ENCODE measurements at regions not wholly inside any gene's neighbourhood (a gene's known extent, or its start where the extent isn't known, plus 50 kb on each side); places are given as distances from the start of the nearest gene placed in this dataset.

- H3K4me3 ChIP-seq (ENCODE audit: low read depth, low read length) = no peak overlapping the region
- TF ChIP-seq, protein P1, sequence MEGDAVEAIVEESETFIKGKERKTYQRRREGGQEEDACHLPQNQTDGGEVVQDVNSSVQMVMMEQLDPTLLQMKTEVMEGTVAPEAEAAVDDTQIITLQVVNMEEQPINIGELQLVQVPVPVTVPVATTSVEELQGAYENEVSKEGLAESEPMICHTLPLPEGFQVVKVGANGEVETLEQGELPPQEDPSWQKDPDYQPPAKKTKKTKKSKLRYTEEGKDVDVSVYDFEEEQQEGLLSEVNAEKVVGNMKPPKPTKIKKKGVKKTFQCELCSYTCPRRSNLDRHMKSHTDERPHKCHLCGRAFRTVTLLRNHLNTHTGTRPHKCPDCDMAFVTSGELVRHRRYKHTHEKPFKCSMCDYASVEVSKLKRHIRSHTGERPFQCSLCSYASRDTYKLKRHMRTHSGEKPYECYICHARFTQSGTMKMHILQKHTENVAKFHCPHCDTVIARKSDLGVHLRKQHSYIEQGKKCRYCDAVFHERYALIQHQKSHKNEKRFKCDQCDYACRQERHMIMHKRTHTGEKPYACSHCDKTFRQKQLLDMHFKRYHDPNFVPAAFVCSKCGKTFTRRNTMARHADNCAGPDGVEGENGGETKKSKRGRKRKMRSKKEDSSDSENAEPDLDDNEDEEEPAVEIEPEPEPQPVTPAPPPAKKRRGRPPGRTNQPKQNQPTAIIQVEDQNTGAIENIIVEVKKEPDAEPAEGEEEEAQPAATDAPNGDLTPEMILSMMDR (IDR thresholded peaks at IDR 0.05; ENCODE audit: borderline replicate concordance, insufficient read depth, low read depth, low read length) = no peak
Observed at GRCh38 chr11:116698080-116698479, 74.7 kb downstream of the BUD13 start.

GRCh38 chr11:116697639-116698038 lies 75.1 kb downstream of the BUD13 start:
- TF ChIP-seq, protein P1 (IDR thresholded peaks at IDR 0.05; ENCODE audit: borderline replicate concordance, insufficient read depth, low read depth, low read length) = no peak
- H3K4me3 ChIP-seq (ENCODE audit: low read depth, low read length) = no peak overlapping the region

DNA sequence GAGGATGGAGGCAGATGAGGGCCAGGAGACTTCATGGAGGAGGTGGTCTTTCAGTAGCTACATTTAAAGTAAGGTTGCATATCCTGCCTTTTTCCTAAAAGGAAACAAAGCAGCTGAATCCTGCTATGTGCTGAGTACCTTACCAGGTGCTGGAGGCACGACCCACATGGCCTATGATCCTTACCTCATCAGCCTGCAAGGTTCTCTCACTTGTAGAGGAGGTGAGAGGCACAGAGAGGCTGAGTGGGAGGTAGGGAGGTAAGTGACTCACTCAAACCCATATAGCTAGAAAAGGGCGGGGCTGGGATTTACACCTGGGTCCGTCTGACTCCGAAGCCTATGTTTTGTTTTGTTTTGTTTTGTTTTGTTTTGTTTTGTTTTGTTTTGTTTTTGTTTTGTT lies 75.8 kb downstream of the BUD13 start:
- TF ChIP-seq, protein P1 (IDR thresholded peaks at IDR 0.05; ENCODE audit: borderline replicate concordance, insufficient read depth, low read depth, low read length) = no peak
- no peak overlapping the region for H3K4me3 ChIP-seq (ENCODE audit: low read depth, low read length)

- no peak overlapping the region for H3K4me3 ChIP-seq (ENCODE audit: low read depth, low read length)
- TF ChIP-seq, protein P1 (IDR thresholded peaks at IDR 0.05; ENCODE audit: borderline replicate concordance, insufficient read depth, low read depth, low read length) = no peak
Observed at GRCh38 chr11:116696381-116696941, 76.3 kb downstream of the BUD13 start.

DNA sequence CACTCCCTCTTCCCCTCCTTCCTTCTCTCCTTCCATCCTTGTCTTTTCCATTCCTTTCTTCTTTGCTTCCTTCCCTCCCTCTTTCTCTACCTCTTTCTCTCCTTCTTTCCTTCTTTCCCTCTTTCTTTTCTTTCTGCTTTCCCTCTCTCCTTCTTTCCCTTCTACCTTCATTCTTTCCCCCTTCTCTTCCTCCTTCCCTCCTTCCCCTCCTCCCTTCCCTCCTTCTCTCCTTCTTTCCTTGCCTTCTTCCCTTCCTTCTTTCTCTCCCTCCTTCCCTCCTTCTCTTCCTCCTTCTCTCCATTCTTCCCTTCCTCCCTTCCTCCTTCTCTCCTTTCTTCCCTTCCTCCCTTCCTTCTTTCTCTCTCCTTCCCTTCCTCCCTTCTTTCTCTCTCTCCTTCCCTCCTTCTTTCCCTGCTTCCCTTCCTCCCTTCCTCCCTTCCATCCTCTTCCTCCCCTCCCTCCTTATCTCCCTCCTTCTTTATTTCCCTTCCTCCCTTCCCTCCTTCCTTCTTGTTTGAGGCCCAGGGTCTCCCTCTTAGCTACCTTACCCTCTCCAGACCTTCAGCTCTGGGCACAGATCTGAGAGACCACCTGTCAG lies 77.0 kb downstream of the BUD13 start:
- no peak overlapping the region for H3K4me3 ChIP-seq (ENCODE audit: low read depth, low read length)
- TF ChIP-seq, protein P1 (IDR thresholded peaks at IDR 0.05; ENCODE audit: borderline replicate concordance, insufficient read depth, low read depth, low read length) = no peak

DNA sequence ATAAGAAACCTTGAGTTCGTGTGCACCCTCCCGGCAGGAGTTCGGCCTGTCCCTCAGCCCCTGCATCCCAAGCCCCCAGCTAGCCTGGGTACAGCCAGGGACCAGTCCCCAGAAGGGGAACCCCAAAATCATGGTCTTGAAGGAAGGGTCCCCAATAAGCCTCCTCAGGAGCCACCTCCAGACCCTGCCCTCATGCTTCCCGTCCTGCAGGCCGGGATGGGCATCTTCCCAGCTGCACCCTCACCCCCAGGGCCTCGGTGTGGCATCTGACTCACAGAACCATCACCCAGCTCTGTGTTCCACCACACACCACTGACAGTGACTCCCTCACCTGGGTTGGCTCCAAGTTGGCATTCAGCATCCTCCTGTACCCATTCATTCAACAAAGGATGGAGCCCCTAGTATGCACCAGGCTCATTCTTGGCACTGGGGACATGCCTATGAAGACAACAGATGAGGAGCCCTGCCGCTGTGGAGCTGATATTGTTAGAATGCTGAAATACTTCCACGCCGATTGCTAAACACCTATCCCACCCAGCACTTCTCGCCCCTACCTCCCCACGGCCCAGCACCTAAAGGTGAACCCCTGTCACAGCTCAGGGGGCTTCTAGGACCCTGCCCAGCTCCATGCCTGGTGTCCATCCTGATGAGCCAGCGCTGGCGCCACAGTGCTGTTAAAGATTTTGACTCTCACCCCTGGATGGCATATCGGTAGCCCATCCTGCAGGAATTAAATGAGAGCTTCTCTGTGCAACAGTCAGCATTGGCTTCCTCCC lies 77.8 kb downstream of the BUD13 start:
- TF ChIP-seq, protein P1 (IDR thresholded peaks at IDR 0.05; ENCODE audit: borderline replicate concordance, insufficient read depth, low read depth, low read length) = no peak
- no peak overlapping the region for H3K4me3 ChIP-seq (ENCODE audit: low read depth, low read length)

GRCh38 chr11:116694349-116694725 lies 78.5 kb downstream of the BUD13 start:
- H3K4me3 ChIP-seq (ENCODE audit: low read depth, low read length) = no peak overlapping the region
- TF ChIP-seq, protein P1 (IDR thresholded peaks at IDR 0.05; ENCODE audit: borderline replicate concordance, insufficient read depth, low read depth, low read length) = no peak

Measured in GM12875 (cell line).